Neural cell (in vitro differentiated cells): ENCODE measurements at regions not wholly inside any gene's neighbourhood (a gene's known extent, or its start where the extent isn't known, plus 50 kb on each side); places are given as distances from the start of the nearest gene placed in this dataset.

Experiments used
- MXI1 ChIP-seq: fragments of 450-650 bp; conservative IDR thresholded peaks from 2 replicates; pipeline ENCODE4 v1.6.1; 2014; ENCODE audit warnings: antibody characterized with exemption, mild to moderate bottlenecking; ENCODE audit not compliant: poor library complexity, severe bottlenecking
- POLR2AphosphoS5 ChIP-seq: IDR thresholded peaks from 2 replicates; pipeline ENCODE4 v1.6.1; 2012
- SMC3 ChIP-seq: fragments of 450-650 bp; conservative IDR thresholded peaks from 2 replicates; pipeline ENCODE4 v1.6.1; 2014; ENCODE audit warnings: antibody characterized with exemption, mild to moderate bottlenecking, moderate library complexity; ENCODE audit not compliant: poor library complexity
- TAF1 ChIP-seq: IDR thresholded peaks from 2 replicates; pipeline ENCODE4 v1.6.1; 2012; ENCODE audit warnings: low read depth
- TF ChIP-seq, protein P1 (sequence below): fragments of 450-650 bp; IDR thresholded peaks from 2 replicates; pipeline ENCODE4 v1.5.1; 2014; ENCODE audit warnings: antibody characterized with exemption, mild to moderate bottlenecking, moderate library complexity; ENCODE audit not compliant: poor library complexity, severe bottlenecking
- TF ChIP-seq, protein P2 (sequence below): IDR thresholded peaks from 2 replicates; pipeline ENCODE4 v1.6.1; 2012; ENCODE audit warnings: borderline replicate concordance

DNA sequence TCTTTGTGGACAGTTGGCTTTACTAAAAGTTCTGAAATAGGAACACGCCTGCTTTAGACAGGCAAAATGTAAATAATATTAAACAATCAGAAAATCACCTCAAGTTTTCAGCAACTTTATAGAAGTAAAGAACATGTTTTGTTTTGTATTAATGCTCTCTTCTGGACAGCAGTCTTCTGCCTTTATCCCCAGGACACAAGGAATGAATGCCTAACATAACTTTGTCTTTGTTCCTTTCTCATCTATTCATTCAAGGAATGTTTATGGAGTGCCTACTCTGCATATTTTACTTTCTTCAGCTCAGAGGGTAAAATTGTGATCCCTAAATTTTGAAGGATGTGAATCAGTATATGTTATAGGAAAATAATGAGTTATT is 325.4 kb downstream of the FOXO1 start:
- TF ChIP-seq, protein P1, sequence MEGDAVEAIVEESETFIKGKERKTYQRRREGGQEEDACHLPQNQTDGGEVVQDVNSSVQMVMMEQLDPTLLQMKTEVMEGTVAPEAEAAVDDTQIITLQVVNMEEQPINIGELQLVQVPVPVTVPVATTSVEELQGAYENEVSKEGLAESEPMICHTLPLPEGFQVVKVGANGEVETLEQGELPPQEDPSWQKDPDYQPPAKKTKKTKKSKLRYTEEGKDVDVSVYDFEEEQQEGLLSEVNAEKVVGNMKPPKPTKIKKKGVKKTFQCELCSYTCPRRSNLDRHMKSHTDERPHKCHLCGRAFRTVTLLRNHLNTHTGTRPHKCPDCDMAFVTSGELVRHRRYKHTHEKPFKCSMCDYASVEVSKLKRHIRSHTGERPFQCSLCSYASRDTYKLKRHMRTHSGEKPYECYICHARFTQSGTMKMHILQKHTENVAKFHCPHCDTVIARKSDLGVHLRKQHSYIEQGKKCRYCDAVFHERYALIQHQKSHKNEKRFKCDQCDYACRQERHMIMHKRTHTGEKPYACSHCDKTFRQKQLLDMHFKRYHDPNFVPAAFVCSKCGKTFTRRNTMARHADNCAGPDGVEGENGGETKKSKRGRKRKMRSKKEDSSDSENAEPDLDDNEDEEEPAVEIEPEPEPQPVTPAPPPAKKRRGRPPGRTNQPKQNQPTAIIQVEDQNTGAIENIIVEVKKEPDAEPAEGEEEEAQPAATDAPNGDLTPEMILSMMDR: no peak
- TF ChIP-seq POLR2AphosphoS5 (no peak), TAF1 (no peak), SMC3 (no peak), MXI1 (no peak)
- TF ChIP-seq, protein P2, sequence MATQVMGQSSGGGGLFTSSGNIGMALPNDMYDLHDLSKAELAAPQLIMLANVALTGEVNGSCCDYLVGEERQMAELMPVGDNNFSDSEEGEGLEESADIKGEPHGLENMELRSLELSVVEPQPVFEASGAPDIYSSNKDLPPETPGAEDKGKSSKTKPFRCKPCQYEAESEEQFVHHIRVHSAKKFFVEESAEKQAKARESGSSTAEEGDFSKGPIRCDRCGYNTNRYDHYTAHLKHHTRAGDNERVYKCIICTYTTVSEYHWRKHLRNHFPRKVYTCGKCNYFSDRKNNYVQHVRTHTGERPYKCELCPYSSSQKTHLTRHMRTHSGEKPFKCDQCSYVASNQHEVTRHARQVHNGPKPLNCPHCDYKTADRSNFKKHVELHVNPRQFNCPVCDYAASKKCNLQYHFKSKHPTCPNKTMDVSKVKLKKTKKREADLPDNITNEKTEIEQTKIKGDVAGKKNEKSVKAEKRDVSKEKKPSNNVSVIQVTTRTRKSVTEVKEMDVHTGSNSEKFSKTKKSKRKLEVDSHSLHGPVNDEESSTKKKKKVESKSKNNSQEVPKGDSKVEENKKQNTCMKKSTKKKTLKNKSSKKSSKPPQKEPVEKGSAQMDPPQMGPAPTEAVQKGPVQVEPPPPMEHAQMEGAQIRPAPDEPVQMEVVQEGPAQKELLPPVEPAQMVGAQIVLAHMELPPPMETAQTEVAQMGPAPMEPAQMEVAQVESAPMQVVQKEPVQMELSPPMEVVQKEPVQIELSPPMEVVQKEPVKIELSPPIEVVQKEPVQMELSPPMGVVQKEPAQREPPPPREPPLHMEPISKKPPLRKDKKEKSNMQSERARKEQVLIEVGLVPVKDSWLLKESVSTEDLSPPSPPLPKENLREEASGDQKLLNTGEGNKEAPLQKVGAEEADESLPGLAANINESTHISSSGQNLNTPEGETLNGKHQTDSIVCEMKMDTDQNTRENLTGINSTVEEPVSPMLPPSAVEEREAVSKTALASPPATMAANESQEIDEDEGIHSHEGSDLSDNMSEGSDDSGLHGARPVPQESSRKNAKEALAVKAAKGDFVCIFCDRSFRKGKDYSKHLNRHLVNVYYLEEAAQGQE: no peak
